Superior temporal gyrus (tissue), 1 donor: ENCODE measurements at regions not wholly inside any gene's neighbourhood (a gene's known extent, or its start where the extent isn't known, plus 50 kb on each side); places are given as distances from the start of the nearest gene placed in this dataset.
"Not testable (repeated sequence)": the region's sequence is repeated elsewhere in the genome, so short reads cannot be mapped to it uniquely, and the experiment has no call there.

Source experiments
- DNase-seq: peaks from one replicate; pipeline ENCODE4 v3.0.0-alpha.2; 2016; ENCODE audit errors: extremely low spot score

DNA sequence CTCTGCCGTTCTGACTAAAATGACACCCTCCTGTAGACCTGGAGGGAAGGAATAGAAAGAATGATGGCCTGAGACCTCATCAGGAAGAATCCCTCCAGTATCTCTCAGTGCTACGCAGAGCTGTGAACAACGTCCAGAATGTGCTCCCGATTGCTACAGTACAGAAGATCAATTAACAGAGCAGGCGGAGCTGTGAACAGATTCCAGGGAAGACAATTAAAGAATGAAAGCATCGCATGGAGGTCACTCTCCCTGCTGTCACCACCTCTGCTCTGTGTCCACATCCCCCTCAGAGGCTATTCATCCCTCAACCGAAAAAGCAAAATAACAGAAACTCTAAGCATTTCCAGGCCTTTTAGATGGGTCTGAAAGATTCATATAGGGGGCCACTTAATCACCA, 481.0 kb downstream of the EIPR1 start:
- DNase-seq = no peak

GRCh38 chr2:2896011-2896410, 481.6 kb downstream of the EIPR1 start:
- no peak for DNase-seq

GRCh38 chr2:2894011-2894410, 483.6 kb downstream of the EIPR1 start:
- not testable (repeated sequence) for DNase-seq

DNA sequence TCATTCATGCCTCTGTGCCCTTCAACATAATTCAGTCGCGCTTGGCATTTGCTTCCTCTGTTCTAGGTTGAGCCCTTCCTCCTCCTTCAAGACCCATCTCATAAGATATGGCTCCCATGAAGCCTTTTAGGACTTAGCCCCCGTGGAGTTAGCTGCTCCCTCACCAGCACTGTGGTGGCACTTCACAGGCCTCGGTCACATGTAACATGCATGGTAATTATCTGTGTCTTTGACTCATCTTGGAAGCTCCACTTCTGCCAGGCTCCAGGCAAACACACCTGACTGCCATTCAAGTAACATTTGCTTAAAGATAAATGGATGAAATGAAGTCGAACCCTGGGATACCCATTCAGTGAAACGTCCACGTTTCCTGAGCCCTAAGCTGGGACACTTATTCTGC, 484.7 kb downstream of the EIPR1 start:
- DNase-seq = no peak

- no peak for DNase-seq
Observed at GRCh38 chr2:2892378-2892777, 485.2 kb downstream of the EIPR1 start.

DNA sequence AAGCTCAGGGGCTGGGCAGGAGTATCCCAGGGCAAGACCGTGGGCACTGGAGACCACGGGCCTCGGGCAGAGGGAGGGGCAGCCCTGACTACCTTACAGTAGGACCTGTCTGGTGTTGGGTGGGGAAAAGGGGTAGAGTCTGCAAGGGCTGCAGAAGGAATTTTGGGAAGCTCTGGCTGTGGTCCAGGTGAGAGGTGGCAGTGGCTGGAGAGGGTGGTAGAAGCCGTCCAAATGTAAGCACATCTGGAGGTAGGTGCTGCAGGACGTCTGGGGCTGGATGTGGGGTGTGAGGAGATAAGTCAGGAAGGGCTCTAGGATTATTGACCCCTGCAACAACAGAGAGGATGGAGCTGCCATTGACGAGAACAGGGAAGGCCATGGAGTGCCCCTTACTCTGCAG, 486.7 kb downstream of the EIPR1 start:
- no peak for DNase-seq

GRCh38 chr2:2890246-2890645, 487.4 kb downstream of the EIPR1 start:
- DNase-seq = no peak

GRCh38 chr2:2889646-2890045, 488.0 kb downstream of the EIPR1 start:
- no peak for DNase-seq

DNA sequence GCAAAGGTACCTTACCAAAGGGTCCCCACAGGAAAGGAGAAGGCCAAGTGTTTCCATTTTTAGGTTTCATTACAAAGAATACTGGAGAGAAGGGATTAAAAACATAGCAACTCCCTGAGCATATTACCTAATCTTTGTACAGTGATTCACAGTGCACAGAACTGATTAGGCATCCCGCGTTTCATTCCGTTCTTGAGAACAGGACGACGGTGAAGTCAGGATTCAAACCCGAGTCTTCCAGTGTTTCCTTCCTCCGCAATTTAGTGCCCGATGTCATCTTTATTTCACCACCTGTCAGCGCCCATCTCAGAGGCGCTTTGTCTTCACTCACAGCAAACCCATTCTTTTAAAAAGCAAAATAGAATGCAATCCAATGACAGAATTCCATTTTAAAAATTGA, 488.5 kb downstream of the EIPR1 start:
- no peak for DNase-seq

DNA sequence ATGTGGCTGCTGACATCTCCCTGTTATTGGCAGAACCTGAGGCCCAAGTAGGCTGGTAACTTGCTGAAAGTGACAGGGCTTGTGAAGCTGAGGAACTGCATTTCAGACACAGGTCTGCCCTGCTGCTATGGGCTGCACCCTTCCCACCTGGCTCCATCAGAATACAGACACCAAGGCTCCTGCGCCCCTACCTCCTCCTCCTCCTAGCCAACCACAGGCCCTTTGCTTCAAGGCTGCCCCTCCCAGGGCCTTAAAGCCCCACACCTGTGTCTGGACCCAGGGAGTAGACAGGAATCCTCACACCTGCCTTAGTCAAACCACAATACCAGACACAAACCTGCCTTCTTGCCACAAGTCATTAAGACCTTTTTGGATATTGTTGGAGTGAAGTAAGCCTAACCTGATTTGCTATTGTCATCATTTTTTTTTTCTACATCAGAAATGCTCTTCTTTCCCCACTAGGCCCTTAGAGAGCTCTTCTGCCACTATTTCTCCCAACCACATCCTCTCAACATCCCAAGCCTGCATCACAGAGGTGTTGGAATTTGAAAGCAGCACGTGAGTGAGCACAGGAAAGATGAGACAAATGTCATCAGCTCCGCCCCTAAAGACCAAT, 489.7 kb downstream of the EIPR1 start:
- no peak for DNase-seq

- DNase-seq = no peak
Observed at GRCh38 chr2:2886922-2887321, 490.7 kb downstream of the EIPR1 start.

- DNase-seq = no peak
Observed at GRCh38 chr2:2881499-2881898, 496.1 kb downstream of the EIPR1 start.

DNA sequence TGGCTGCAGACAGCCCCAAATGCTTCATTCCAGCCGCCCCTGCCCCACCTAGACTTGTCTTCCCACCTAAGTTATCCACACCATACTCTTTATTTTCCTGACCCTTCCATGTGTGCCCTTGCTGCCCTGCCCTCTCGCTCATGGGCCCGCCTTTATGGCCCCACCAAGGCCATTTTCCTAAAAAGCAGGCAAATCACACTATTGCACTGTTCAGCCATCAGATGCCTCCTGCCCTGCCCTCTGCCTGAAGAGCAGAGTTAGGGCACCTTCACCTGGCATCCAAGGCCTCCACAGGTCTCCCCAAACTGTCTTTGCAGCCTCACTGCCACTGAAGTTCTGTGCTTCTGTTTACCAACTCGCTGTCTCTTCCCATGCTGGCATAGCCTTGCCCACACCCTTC, 496.7 kb downstream of the EIPR1 start:
- DNase-seq = no peak

DNA sequence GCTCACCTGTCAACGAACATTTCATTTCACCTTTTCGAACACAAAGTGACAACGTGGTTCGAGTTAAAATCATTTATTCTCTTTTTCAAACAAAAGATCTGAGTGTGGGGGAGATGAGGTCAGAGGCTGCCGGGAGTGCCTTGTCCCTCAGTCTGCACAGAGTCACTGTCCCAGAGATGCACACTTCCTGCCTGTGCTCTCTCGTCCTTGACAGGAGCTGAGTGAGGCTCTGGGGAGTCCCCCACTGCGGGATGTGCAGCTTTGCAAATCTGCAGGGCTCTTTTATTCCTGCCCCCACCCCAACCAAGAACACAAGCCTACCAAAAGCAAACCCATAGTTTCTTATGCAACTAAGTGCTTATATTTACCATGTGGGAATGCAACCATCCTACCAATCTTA, 497.8 kb downstream of the EIPR1 start:
- no peak for DNase-seq

GRCh38 chr2:2879071-2879470, 498.5 kb downstream of the EIPR1 start:
- no peak for DNase-seq

- no peak for DNase-seq
Observed at GRCh38 chr2:2877427-2877826, 500.2 kb downstream of the EIPR1 start.

- no peak for DNase-seq
Observed at GRCh38 chr2:2876331-2877221, 501.0 kb downstream of the EIPR1 start.

DNA sequence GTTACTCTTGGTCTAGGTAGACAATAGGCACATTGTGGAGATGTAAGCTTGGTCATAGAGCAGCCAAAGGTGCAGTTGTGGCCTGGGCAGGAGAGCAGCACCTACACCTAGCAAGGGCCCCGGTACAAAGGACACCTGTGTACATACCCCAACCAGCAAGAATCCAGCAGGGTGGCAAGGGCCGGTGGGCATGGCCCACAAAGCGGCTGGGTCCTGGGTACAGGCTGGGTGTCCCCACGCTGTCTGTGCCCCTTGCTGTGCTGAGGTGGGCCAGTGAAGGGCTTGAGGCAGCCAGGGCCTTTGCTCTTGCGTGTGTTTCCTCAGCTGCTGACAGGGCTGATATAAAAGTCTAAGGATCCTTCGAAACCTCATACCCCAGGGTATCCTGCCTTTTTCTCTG, 501.8 kb downstream of the EIPR1 start:
- DNase-seq = no peak

GRCh38 chr2:2875296-2875695, 502.3 kb downstream of the EIPR1 start:
- no peak for DNase-seq

DNA sequence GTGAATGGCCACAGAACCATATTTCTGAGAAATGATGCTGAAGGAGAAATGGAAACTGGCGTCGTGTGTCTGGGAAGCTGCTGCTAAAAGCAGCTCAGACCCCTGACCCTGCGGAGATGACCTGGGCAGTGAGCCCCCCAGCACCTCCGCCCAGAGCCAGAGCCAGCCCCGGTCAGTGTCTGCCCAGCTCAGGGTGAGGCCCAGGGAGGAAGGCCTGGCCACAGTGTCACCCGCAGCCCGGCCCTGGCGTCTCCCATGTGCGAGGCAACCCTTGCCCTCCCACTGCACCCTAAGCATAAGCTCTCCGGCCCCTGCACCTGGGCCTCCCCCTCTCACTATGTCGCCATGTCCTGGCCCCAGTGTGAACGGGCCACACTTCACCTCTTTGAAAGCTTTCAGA, 502.8 kb downstream of the EIPR1 start:
- no peak for DNase-seq

GRCh38 chr2:2874341-2874740, 503.3 kb downstream of the EIPR1 start:
- no peak for DNase-seq

DNA sequence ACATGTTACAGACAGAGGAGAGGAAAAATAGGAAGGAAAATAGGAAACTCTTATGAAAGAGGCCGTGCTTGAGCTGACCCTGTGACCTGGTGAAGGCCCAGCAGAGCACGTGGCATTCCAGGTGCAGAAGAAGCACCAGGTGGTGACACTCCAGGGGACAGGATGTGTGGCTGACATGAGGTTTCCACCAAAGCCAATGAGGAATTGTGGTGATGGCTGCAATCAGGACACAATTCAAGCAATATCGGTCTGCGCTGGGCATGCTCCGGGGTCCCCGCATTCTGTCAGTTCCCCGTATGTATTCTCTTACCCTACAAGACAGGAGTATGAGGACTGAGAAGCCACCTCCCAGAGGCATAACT, 504.2 kb downstream of the EIPR1 start:
- DNase-seq = no peak

DNA sequence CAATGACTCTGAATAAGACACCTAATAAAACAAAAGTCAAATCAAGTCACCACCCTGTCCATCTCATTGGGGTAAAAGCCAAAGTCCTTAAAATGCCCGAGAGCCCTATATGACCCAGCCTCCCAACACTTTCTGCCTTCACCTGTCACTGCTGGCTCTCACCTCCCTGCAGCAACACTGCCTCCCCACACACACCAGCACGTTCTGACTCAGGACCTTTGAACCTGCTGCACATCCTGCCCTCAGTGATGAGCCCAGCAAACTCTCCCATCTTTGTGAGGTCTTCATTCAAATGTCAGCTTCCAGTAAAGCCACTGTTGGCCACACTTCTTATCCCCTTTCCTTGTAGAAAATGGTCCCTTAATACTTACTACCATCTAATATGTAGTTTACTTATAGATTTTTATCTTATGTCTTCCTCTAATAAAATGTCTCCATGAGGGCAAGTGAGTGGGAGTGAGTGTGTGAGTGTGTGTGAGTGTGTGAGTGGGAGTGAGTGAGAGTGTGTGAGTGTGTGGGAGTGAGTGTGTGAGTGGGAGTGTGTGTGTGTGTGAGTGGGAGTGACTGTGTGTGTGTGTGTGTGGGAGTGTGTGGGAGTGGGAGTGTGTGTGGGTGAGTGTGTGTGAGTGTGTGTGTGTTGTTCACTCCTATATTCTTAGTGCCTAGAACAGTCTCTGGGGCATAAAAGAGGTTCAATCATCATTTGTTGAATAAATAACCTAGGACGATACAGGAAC, 504.7 kb downstream of the EIPR1 start:
- DNase-seq = no peak
